ENCODE measurements at regions not wholly inside any gene's neighbourhood (a gene's known extent, or its start where the extent isn't known, plus 50 kb on each side); places are given as distances from the start of the nearest gene placed in this dataset.

DNA sequence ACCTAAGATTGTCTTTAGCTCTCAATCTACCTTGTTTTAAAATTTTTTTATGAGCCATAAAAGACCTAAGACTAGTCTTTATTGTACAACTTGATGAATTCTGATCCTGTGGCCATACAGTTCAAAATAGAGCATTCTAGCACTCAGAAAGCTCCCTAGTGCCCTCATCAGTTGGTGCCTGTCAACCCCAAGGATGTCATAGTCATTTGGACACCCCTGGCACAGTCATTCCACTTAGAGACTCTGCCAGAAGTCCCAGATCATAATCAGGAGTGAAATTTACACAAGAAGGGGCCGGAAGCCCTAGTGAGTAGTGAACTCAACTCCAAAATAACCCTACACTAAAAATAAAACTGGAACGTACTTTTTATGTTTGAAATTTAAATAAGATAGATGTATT lies 80.0 kb upstream of the INSIG1 start:
- intact Hi-C loops (cut with DNase I), result no loop called here
- TF ChIP-seq, protein P1, sequence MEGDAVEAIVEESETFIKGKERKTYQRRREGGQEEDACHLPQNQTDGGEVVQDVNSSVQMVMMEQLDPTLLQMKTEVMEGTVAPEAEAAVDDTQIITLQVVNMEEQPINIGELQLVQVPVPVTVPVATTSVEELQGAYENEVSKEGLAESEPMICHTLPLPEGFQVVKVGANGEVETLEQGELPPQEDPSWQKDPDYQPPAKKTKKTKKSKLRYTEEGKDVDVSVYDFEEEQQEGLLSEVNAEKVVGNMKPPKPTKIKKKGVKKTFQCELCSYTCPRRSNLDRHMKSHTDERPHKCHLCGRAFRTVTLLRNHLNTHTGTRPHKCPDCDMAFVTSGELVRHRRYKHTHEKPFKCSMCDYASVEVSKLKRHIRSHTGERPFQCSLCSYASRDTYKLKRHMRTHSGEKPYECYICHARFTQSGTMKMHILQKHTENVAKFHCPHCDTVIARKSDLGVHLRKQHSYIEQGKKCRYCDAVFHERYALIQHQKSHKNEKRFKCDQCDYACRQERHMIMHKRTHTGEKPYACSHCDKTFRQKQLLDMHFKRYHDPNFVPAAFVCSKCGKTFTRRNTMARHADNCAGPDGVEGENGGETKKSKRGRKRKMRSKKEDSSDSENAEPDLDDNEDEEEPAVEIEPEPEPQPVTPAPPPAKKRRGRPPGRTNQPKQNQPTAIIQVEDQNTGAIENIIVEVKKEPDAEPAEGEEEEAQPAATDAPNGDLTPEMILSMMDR (IDR thresholded peaks at IDR 0.05), result no peak
- Histone ChIP-seq H3K9me3 (no peaks in the 10 kb centered on the region), H3K4me1 (no peaks in the 10 kb centered on the region), H3K27me3 (ENCODE audit: low read depth) (peaks cover 18% of the 10 kb centered on the region), H3K27ac (no peak overlapping the region), H3K36me3 (no peaks in the 10 kb centered on the region), H3K4me3 (no peak overlapping the region)
- DNase-seq, result no peak
- ATAC-seq, result no peak

DNA sequence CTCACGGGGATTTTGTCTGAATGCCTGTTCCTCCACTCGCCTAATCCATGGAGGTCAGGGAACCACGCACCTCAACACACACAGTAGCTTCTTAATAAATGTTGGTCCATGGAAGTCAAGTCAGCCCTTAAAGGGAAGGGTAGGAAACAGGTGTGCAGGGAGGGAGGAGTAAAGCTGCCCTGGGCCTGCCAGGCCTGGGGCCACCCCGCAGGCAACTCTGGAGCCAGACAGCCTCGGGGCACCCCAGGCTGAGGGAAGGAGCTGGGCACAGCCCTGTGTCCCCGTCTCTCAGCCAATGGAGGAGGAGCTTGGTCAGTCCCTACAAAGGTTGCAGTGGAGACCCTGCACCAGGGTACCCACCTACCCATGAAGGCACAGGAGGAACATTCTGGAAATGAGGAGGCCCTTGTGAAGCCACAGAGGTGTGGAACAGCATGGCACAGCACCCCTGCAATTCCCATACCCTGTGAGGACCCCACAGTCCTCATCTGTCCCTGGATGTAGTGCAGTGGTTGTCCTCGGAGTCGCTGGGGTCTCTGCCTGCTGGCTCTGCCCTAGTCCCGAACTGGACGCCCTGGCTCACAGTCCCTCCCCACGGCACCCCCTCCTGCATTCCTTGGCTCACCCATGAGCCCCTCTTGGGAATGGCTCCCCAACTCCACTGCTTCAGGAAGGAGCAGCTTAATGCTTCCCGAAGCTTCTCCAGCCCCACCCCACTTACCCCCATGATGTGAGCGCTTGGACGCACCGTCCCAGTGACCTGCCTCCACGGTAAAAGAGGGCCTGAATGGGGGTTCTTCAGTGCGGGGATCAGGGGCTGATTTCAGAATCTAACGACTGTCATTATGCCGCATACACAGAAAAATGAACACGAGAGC lies 79.2 kb upstream of the INSIG1 start:
- peaks cover 12% of the 10 kb centered on the region for H3K27me3 ChIP-seq (ENCODE audit: low read depth)
- H3K4me3 ChIP-seq, result no peak overlapping the region
- intact Hi-C loops (cut with DNase I), result no loop called here
- TF ChIP-seq, protein P1 (IDR thresholded peaks at IDR 0.05), result no peak
- H3K36me3 ChIP-seq, result no peaks in the 10 kb centered on the region
- H3K9me3 ChIP-seq, result no peaks in the 10 kb centered on the region
- no peak overlapping the region for H3K27ac ChIP-seq
- ATAC-seq (no peak), DNase-seq (no peak)
- H3K4me1 ChIP-seq, result no peaks in the 10 kb centered on the region

DNA sequence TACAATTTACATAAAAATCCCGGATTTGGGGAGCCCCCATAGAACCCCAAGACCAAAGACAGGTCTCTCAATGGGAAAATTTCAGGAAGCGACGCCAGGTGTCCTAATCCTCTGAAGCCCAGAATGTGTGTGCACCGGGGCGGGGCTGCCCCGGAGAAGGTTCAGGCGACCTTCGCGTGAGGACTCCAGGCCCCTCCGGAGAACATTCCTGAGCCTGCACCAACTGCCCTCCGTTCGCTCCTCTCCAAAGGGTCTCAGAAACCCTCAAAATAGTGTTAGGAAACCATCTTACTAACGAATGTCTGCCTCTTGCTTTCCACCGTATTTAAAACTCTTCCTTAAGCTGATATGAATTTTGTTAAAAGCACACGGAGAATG lies 78.5 kb upstream of the INSIG1 start:
- intact Hi-C loops (cut with DNase I), result no loop called here
- Histone ChIP-seq H3K27me3 (ENCODE audit: low read depth) (peaks cover 12% of the 10 kb centered on the region), H3K9me3 (no peaks in the 10 kb centered on the region), H3K36me3 (no peaks in the 10 kb centered on the region), H3K4me1 (no peaks in the 10 kb centered on the region), H3K4me3 (no peak overlapping the region), H3K27ac (no peak overlapping the region)
- ATAC-seq, result no peak
- no peak for DNase-seq
- TF ChIP-seq, protein P1 (IDR thresholded peaks at IDR 0.05), result no peak

DNA sequence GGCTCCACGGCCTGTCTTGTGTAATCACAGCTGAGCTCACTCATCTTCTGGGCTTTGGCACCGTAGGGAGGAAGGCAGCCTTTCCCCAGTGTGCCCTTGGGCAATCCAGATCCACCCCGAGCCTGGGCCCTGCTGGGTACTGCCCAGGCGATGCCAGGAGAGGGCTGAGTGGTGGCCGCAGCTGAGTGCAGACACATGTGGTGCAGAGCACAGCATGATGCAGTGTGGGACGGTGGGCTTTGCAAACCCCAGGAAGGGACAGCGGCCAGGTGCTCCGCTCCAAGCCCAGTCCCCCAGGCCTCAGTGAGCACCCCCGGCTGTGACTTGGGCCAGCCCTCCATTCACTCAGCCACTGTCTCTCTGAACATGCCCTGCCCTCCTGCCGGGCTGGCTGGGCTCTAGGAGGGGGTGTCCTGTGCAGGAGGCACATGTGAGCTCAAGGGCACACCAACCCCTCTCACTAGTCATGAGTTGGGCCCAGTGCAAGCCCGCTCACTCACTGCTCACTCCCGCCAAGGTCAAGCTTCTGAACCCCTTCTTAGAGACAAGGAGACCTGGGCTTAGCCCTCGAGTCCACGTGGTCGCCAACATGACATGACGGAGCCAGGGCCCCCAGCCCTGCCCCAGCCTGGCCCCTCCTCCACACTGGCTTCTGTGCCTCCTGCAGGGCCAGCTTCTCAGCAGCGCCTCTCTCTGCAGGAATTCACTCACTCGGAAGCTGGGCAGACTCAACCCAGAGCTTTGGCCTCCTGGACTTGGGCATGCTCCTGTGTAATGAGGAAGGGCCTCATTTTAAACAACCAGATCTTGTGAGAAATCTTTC lies 77.5 kb upstream of the INSIG1 start:
- H3K4me1 ChIP-seq, result no peaks in the 10 kb centered on the region
- TF ChIP-seq, protein P1 (IDR thresholded peaks at IDR 0.05), result no peak
- intact Hi-C loops (cut with DNase I), result no loop called here
- peaks cover 4% of the 10 kb centered on the region for H3K27me3 ChIP-seq (ENCODE audit: low read depth)
- no peak overlapping the region for H3K27ac ChIP-seq
- no peak overlapping the region for H3K4me3 ChIP-seq
- peak; percentile 14 to 19 for ATAC-seq
- no peak for DNase-seq
- no peaks in the 10 kb centered on the region for H3K9me3 ChIP-seq
- no peaks in the 10 kb centered on the region for H3K36me3 ChIP-seq

DNA sequence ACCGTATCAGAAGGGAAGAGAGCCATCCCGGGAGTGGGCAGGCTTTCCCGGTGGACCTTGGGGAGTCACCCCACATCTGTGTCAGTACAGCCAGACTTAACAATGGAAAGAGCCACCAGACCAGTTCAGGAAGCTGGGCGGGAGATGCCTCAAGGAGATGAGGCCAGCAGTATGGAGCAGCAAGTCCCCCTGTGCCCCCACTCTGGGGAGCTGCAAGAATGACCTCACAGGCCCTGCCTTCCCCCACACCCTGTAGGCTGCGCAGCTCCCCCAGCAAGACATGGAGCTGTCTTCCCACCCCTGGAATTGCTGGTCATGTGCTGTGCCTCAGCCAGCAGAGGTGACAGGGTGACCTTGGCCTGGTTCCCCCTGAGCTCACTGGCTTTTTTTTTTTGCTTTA lies 76.8 kb upstream of the INSIG1 start:
- no peaks in the 10 kb centered on the region for H3K36me3 ChIP-seq
- no peaks in the 10 kb centered on the region for H3K4me1 ChIP-seq
- ATAC-seq (no peak), DNase-seq (no peak)
- TF ChIP-seq, protein P1 (IDR thresholded peaks at IDR 0.05), result no peak
- H3K27me3 ChIP-seq (ENCODE audit: low read depth), result no peaks in the 10 kb centered on the region
- H3K9me3 ChIP-seq, result no peaks in the 10 kb centered on the region
- no peak overlapping the region for H3K4me3 ChIP-seq
- intact Hi-C loops (cut with DNase I), result no loop called here
- H3K27ac ChIP-seq, result no peak overlapping the region

All from lower lobe of right lung (tissue), 2 donors.